HG03135 (cell line): ENCODE measurements at regions not wholly inside any gene's neighbourhood (a gene's known extent, or its start where the extent isn't known, plus 50 kb on each side); places are given as distances from the start of the nearest gene placed in this dataset.
"Not testable (repeated sequence)": the region's sequence is repeated elsewhere in the genome, so short reads cannot be mapped to it uniquely, and the experiment has no call there.

Source experiments
- ATAC-seq: cut with Tn5 transposase; IDR thresholded peaks from one replicate; pipeline ENCODE4 v1.9.1; 2021; ENCODE audit warnings: mild to moderate bottlenecking, moderate library complexity; ENCODE audit not compliant: unreplicated experiment

DNA sequence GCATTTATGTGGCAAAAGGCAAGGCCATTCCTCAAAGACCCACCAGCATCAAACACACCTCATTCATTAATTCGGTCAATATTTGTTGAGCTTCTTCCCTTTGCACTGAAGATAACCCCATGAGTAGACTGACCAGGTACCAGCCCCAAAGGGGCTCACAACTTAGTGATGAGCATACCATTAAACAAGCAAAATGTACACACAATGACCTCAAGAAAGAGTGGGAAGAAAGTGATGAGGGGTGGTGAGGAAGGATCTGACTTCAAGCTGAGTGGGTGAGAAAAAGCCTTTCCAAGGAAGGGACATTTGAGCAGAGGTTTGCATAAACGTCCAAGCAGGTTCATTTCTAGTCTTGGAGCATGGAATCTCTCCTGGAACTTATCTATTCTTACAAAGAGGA, 562.5 kb downstream of the TOX3 start:
- ATAC-seq: no peak

- no peak for ATAC-seq
These were observed 563.9 kb downstream of the TOX3 start for GRCh38 chr16:51982715-51983680.

DNA sequence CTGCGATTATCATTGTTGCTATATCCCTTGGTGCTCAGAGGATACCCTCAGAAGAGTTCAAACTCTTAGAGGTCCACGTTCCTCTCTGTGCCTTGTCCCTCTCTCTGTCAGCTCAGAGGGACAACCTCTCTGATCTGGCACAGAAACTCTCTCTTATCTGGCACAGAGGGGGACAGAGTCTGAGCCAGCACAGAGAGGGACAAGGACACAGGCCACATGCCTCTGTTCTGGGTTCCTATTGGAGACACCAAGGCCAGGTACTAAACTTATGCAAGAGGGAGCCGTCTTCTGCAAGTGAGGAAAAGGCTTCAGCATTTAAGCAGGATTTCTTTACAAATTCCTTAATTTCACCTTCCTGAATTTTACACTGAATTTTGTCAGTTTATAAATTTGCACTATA, 565.2 kb downstream of the TOX3 start:
- ATAC-seq: no peak

DNA sequence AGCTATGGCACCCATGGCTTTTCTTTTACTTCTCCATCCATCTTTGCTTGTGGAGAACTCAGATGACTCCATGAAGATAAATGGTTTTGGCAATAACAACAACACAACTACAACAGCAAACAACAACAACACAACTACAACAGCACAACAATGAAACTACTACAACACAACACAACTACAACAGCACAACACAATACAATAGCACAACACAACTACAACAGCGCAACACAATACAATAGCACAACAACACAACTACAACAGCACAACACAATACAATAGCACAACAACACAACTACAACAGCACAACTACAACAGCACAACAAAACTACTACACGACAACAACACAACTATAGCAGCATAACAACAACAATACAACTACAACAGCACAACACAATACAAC, 569.4 kb downstream of the TOX3 start:
- not testable (repeated sequence) for ATAC-seq

GRCh38 chr16:51971184-51971583, 575.8 kb downstream of the TOX3 start:
- no peak for ATAC-seq

- ATAC-seq: no peak
These were observed 578.2 kb downstream of the TOX3 start for GRCh38 chr16:51968749-51969148.

DNA sequence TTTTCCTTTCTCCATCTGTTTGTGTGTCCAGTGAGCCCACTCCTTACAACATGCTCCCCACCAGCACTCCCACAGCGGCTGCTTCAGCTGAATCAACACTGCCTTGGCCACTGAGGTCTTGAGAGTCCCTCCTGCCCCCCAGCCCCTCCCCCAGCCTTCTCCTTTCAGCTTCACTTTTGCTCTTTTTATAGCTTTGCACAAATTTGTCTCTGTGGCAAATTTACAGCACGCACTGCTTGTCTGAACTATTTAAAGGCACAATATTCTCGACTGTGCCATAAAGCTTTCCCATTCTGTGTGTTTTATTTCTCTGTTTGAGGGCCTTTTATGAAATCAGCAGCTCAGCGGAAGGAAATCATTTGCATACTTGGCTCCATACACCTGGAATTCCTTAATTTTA, 579.3 kb downstream of the TOX3 start:
- no peak for ATAC-seq

- no peak for ATAC-seq
These were observed 586.0 kb downstream of the TOX3 start for GRCh38 chr16:51960931-51961330.

DNA sequence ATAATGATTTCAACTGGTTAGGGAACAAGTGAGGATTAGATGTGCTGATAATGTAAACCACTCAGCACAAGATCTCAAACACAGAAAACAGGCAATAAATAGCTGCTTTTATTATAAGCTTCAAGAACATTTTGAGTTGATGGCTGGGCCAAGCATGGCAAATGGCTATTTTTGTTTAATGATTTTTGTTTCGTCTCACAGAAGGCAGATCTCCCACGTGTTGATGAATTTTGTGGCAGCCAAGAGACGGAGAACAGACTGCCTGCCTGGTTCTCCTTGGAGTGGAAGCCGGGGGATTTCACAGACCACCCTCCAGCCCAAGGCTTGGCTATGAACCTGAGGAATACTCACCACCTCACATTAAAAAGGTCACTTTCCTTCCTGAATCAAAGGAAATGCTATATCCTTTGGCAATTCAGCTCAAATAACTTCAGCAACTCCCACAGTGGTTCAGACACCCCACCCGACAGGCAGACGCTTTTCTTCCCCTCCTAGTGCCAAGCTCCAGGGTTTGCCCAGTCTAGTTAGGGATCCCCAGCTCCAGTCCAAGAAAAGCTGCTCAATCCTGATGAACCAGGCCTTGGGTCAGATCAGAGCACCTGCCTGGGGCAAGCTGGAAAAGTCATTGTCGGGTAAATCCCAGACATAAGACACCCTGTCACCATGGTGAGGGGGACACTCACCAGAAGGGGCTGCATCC, 593.5 kb downstream of the TOX3 start:
- ATAC-seq: no peak

DNA sequence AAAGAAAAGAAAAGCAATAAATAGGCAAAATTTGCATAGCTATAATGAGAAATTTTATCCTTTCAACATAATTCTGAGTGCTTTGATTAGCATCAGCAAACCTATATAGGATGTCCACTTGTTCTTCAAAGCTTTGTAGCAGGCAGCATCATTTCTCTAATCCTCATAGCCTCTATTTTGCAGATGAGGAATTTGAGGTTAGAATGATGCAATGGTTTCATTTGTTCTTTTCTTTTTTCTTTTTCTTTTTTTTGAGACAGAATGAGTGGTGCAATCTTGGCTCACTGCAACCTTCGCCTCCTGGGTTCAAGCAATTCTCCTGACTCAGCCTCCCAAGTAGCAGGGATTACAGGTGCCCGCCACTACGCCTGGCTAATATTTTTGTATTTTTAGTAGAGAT, 594.4 kb downstream of the TOX3 start:
- no peak for ATAC-seq

DNA sequence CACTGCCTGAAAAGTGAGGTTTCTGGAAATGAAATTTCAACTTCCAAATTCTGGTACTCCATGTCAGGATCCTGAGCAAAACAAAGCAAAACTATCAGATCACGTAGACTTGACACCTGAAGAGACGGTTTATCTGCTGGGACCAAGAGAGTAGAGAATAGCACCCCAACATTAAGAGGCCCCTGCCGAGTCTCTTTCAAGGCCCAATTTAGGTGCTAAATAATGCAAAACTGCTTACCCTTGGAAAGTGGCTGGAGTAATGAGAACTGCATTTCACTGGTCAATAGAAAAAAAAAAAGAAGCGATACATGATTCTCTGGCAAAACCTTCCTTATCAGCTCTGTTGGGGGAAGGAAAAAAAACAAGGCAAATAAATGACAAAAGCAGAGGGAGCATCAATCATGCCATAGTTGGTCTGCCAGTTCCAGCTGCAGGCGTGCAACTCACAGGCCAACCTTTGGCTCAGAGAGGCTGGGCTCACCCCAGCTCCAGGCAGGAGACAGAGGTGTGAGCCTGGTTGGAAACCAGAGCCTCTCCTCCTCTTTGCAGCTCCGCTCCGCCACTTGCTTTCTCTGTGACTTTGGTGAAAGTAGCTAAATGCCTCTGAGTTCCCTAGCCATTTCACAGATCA, 595.2 kb downstream of the TOX3 start:
- ATAC-seq: no peak

DNA sequence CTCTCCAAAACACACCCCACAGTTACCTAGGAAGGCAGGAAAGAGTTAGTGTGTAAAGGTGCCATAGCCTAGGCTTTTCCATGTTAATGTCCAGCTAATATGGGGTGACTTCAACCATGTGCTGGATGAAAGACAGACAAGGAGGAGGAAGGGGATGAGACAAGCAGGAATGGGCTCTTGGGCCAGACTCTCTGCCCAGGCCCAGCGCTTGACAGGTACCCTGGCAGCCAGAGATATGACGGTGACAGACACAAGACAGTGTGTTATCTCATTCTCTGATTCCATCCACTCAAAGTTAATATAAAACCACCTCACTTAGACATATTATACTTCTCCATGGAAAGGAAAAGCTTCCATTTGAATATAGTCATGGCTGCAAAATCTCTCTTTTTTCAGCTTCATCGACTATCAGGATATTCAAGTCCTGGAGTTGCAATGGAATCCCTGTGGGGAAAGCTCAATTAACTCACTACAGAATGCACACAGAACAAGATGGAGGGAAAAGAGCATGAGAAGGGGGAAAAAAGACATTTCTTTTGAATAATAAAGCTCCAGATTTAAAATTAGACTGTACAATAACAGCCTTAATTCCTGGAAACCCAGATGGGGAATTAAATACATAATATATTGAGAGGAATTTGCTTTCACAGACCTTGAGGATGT, 596.7 kb downstream of the TOX3 start:
- no peak for ATAC-seq

- ATAC-seq: no peak
These were observed 597.7 kb downstream of the TOX3 start for GRCh38 chr16:51949282-51949681.

GRCh38 chr16:51941412-51941811, 605.5 kb downstream of the TOX3 start:
- ATAC-seq: no peak

DNA sequence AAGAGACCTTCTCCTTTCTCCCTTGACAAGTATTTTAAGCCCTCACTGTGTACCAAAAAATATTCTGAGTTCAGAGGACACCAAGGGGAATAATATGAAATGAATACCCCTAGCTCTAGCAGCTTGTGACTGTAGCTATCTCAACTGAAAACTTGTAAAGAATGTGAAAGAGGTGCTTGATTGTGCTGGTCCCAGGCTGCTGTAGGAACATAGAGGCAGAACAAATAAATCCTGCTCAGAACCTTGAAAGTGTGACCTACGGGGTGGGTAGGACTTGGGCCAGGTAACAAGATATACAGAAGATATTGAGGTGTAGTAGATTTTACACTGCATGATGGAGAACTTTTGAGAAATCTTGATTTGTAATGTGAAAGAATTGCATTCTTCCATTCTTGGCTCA, 606.8 kb downstream of the TOX3 start:
- ATAC-seq: no peak

DNA sequence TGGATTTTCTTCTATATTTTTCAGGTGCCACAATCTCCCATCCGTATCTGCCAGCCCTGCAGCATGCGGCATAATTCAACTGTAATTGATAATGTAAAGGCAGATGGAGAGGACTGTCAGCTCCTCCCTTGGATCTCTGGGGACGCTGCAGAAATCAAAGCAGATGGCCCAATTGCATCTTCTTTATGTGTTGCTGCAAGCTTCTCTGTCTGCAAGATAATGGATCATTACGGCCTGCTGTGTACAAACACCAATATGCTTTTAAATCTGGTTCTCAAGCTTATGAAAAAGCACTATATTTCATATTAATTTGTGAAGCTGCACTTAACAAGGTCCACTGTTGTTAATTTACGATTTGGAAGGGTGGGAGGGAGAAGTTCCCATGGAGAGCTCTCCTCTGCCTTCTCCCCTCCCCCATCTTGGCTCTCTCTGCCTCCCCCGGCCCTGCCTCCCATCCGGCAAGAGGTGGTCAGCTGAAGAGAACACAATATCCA, 607.5 kb downstream of the TOX3 start:
- no peak for ATAC-seq

DNA sequence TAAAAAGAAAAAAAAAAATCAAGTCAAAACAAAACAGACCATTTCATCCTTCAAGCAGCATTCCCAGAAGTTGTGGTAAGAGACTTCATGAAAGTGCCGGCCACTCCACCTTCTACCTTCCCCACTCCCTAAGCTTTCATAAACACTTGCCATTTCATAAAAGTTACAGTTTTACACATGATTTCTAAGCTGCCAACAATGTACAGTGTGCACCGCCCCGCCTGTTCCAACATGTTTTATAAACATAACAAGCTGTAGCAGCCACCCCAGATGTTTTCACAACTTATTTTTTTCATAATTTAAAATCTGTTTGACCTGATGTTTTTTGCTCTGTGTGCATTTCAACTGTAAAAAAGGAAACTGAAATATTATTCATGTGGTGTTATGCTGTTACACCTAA, 608.1 kb downstream of the TOX3 start:
- no peak for ATAC-seq

DNA sequence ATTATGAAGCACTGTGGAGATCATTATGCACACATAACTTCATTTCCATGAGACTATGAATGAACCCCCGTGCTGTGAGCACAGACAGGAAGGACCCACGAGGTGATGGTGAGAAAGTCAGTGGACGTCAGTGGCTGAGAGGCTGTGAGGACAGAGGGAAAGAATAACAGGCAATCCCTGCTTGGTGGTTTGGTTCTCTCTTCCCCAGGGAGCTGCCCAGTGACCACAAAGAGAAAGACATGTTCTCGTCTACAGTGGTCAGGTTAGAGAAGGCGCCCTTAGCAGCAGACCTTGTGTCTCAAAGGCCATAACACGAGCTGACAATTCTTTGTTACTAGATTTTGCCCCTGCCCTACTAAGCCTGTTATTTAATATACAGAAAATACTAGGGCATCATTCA, 609.2 kb downstream of the TOX3 start:
- no peak for ATAC-seq

DNA sequence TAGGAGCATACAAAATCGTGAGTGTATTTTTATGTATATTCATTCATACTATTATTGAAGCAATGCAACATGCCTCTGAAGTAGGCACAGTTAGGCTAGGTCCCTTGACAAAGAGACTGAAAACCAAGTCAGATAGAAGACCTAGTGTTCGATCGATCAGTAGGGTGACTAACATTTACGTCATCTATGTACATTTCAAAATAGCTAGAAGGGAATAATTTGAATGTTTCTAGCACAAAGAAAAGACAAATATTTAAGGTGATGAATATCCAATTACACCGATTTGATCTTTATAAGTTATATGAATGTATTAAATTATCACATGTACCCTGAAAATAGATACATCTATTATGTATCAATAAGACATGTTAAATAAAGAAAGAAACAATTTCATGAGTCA, 610.1 kb downstream of the TOX3 start:
- ATAC-seq: no peak

DNA sequence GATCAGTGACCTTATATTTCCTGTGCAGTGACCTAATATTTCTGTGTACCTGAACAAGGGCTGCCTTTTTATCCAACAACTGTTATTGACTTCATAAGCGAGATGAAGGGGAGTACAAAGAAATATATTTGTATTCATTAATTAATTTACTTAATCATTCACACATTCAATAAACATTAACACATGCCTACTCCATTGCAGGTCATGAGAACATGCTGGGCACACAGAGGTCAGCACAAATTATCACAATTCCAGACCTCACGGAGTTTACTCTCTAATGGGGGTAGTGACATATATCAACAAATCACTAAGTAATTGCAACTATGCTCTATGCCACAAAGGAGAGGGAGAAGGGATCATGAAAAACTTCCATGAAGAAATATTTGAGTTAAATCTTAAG, 614.6 kb downstream of the TOX3 start:
- no peak for ATAC-seq

- no peak for ATAC-seq
These were observed 615.3 kb downstream of the TOX3 start for GRCh38 chr16:51931653-51932052.
